NCI-H2081 (cell line): ENCODE measurements at regions not wholly inside any gene's neighbourhood (a gene's known extent, or its start where the extent isn't known, plus 50 kb on each side); places are given as distances from the start of the nearest gene placed in this dataset.
"Not testable (repeated sequence)": the region's sequence is repeated elsewhere in the genome, so short reads cannot be mapped to it uniquely, and the experiment has no call there.

Experiments used
- DNase-seq, 2 experiments: peaks; one replicate each; lab custom pipeline; 2025; lab: John Stamatoyannopoulos, UW

DNA sequence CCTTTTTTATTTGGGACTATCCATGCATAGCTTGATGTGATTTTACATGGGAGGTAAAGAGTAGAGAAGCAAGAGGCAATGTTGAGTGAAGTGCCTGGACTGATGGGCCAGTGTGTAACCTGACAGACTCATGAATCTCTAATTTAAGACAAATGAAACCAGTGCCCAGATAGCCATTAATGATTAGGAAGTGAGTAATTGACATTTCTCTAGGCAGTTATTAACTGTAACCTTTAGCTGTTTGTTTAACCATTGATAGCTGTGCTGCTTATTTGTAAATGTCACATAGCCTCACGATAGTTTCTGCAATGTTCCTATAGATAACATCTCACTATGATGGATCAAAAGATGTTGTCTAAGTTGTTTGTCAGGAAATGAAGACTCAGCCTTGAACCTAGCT, 1047.5 kb upstream of the SPRY2 start:
- no peak for DNase-seq

DNA sequence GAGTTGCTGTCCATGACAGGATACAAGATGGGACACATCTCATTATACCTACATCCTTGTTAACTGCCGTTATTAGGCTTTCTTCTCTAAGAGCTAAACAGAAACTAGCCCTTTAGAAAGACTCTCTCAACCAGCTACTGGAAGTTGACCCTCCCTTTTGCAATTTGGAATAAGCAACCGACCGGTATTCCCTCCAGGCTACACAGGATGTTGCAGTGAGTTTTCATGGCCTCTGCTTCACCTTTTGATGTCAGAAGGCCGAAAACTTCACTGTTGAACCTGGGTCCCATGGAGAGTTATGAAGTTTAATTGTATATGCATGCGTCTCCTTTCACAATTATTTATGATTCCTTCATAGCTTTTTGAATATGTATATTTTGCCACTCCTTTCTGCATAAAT, 1042.5 kb upstream of the SPRY2 start:
- no peak for DNase-seq

DNA sequence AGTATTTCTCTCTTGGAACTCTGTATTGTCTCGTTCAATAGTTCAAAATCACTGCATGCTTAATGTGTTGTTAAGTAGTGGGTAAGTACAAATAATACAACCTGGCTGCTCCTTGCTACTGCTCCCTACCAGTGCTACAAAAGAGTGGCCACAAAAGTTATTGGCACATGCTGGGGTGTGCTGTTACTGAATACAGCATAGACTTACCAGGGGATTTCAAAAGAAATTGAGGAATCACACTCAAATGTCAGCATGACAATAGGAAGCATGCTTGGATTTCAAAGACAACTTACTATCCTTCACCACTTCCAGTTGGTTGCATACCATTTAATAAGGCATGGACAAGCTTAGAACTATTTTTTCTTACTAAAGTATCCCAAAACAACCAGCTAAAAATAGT, 1041.3 kb upstream of the SPRY2 start:
- no peak for DNase-seq

DNA sequence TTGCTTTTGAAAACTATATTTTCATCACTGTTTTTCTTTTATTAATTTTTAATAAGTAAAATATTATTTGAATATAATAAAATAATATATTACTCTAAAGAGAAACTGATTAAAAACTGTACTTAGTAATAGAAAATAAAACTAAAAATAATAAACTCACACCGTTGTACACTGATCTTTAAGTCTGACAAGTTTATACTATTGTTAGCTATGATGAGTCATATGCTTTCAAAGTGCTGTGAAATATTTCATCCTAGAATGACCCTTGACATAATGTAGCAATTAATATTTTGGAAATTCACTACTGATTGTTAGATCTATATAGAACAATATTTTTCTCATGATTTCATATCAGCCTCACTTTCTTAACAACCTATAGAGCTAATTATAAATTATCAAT, 1040.6 kb upstream of the SPRY2 start:
- no peak for DNase-seq

DNA sequence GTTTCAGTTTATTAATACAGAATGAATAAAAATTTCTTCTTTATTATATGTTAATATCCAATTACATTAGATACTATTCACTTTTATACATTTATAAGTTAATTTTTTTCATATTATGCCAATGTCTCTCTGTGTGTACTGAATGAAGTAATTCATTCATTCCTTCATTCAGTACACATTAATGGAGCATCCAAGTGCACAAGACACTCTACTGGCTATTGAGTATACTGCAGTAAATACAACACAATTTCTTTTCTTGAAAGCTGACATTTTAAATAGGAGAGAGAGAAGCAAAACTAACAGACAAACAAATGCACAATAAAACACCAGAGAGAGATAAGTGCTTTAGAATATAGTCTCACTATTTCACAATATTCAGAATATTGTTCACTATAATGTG, 1038.3 kb upstream of the SPRY2 start:
- DNase-seq = no peak

DNA sequence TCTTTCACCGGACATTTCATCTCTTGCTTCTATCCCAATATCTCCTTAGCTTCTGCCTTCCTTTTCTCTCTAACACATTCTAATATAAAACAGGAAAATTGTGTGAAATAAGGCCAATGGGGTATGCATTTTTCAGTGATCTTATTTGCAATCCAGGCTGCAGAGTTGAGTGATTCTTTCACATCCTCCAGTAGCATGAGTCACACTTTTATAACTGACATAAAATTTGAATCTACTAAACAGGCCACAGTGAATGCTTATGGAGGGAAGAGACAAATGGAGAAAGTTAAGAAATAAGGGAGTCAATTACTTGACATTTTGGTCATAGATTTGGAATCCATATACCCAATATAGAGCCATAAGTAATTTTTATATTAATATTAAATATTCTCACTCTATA, 1037.0 kb upstream of the SPRY2 start:
- DNase-seq = no peak

DNA sequence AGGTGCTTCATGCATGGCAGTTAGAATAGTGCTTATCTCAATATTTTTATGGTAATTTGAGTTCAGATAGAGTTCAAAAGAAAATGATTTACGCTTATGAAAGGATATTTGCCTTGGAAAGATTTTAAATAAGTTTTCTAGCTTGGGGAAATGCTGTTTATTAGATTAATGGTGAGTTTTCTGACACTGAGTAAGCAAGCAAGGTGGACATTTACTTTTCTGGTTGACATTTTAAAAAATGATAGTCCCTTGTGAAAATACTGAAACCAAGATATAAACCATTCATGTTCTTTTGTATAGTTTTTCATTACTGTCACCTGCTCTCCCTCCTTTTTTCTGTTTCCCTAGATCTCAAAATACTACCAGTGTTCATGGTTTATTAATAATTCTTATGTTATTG, 1034.8 kb upstream of the SPRY2 start:
- DNase-seq = no peak

DNA sequence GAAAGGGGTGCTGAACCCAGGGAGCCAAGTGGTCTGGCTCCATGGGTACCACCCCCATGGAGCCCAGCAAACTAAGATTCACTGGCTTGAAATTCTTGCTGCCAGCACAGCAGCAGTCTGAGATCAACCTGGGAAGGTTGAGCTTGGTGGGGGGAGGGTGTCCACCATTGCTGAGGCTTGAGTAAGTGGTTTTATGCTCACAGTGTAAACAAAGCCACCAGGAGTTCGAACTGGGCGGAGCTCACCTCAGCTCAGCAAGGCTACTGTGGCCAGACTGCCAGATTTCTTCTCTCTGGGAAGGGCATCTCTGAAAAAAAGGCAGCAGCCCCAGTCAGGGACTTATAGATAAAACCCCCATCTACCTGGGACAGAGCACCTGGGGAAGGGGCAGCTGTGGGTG, 1021.8 kb upstream of the SPRY2 start:
- DNase-seq = not testable (repeated sequence)

DNA sequence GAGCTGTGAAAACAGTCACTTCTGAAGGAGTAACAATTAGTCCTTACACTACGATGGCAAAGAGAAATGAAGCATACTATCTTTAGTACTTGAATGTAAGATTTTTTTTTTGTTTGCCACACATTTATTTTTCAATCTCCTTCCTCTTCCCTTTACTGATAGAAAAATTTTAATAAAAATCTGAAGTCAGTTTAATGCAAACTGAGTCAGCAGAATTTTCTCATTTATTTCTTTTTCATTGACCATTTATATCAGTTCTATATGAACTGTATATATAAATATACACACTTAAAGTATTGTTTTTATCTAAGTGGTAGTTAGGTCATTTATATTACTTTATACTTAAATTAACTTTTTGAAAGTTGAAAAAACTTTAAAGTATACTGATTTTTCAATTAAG, 1009.1 kb upstream of the SPRY2 start:
- DNase-seq = no peak

DNA sequence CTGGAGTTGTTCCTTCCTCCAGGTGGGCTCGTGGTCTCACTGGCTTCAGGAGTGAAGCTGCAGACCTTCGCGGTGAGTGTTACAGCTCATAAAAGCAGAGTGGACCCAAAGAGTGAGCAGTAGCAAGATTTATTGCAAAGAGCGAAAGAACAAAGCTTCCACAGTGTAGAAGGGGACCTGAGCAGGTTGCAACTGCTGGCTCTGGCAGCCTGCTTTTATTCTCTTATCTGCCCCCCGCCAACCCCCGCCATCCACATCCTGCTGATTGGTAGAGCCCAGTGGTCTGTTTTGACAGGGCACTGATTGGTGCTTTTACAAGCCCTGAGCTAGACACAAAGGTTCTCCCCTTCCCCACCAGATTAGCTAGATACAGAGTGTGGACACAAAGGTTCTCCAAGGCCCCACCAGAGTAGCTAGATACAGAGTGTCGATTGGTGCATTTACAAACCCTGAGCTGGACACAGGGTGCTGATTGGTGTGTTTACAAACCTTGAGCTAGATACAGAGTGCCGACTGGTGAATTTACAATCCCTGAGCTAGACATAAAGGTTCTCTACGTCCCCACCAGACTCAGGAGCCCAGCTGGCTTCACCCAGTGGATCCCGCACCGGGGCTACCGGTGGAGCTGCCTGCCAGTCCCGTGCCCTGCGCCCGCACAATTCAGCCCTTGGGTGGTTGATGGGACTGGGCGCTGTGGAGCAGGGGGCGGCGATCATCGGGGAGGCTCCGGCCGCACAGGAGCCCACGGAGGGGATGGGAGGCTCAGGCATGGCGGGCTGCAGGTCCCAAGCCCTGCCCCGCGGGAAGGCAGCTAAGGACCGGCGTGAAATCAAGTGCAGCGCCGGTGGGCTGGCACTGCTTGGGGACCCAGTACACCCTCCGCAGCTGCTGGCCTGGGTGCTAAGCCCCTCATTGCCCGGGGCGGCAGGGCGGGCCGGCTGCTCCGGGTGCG, 999.5 kb upstream of the SPRY2 start:
- not testable (repeated sequence) for DNase-seq

DNA sequence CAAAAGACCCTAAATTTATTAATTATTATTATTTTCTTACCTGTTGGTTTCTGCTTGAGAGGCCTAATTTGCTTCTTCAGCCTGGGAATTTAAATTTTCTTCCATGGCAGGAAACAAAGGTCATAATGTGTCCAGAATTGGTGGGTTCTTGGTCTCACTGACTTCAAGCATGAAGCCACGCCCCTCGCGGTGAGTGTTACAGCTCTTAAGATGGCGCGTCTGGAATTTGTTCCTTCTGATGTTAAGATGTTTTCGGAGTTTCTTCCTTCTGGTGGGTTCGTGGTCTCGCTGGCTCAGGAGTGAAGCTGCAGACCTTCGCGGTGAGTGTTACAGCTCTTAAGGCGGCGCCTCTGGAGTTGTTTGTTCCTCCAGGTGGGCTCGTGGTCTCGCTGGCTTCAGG, 998.7 kb upstream of the SPRY2 start:
- not testable (repeated sequence) for DNase-seq

DNA sequence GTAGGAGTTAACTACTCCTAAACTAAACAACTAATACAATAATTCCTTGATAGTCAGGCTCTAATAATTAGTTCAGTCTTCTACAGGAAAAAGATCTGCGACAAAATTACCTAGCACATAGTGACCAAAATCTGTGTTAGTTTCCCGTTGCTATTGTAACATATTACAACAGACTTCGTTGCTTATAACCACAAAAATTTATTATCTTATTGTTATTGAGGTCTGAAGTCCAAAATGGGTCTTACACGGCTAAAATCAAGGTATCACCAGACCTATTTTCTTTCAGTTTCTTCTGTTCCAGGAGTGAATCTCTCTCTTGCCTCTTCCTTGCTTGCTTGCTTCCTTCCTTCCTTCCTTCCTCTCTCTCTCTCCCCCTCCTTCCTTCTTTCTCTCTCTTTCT, 993.6 kb upstream of the SPRY2 start:
- no peak for DNase-seq

DNA sequence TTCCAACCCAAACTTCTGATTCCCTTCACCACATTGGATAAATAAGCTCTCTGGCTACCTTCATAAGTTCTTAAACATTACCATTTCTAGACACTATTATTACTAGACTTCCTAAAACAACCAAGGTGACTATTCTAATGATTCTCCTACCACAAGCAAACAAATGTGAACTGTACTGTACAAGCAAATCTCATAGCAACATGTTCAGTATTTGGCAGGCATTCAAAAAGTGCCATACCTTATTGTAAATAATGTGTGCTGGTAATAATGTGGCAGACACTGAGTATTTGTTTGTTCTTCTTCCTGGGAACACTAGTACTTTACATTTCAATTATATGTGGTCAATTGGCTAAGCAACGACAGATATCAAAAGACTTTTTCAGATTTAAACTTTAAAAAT, 986.0 kb upstream of the SPRY2 start:
- peak; percentile 50 to 84 for DNase-seq

DNA sequence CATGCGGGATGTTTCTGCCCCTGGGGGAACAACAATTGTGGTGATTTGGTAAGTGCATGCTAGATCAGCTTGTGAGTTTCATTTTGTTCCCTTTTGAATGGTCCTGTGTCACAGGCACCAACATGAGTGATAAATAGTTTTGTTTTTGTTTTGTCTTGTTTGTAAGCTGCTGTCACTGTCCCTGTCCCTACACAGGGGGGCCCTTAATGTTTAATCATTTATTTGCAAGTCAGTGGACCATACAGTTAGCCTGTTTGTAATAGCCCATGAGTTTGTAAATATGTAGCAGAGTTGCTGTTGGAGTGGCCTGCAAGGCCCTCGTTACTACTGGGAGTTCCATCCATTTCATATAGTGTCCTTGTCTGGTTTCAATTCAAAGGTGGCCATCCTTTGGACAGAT, 979.6 kb upstream of the SPRY2 start:
- DNase-seq = no peak

DNA sequence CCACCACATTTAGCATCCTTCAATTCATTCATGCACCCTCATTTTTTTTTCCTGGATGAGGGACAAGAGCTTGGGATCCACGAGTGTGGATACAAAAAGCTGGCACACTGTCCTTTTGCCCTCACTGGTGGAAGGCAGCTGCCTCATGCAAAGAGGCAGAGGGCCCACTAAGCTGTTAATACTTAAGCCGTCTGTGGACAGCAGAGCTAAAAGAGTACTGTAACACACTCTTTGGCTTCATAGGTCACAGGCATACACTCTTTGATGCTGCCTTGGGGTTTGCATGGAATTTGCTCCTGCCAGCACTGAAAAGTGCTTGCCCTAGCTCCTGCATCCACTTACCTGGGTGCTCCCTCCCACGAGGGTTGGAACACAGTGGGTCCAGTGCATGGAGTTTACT, 978.4 kb upstream of the SPRY2 start:
- DNase-seq = no peak

DNA sequence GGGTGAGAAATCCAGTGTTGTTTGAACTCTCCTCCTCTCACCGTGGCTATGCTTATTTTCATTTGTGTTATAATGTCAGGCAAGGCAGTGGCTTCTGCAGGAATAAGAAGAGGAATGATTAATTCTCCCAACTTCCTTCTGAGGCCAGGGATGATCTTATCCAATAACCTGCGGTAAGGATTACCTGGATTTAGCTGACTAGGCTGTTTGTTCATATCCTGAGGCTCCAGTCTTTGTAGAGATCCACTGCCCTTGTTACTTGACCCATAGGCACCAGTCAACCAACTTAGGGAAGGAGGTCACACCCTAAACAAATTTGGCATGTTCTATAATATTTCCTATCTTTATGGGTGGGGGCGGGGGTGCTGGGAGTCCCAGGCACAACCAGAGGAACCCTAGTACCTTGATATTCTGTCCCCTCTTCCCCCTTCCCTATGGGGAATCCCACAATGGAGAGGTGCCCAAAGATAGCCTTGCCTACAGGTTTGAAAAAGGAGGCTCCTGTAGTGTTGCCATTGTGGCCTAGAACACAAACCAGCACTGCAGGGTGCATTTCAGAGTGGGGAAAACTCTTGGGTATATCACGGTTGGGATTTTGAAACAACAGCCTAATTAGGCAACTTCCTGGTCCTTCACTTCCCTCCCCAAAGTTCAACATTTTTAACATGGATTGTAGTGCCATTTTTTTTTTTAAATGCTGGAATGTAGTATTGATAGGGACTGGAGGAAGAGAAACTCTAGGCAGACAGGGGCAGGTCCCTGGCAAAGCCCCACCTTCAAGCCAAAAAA, 977.5 kb upstream of the SPRY2 start:
- DNase-seq = no peak

DNA sequence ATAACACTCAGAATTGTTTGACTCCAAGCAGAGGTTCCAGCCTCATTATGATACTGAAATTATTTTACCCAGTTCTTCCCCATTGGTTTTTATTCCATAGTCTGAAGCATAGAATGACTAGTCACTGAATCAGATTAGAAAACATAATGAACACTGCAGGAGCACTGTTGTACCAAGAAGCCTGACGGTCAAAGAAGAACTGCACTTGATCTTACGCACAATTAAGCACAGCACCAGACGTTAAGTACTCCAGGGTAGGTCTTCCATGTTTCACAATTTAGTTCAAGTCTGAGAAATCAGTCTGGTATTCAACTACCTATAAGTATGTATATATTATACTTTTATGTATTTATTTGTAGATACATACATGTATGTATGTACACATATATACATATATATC, 973.5 kb upstream of the SPRY2 start:
- no peak for DNase-seq

DNA sequence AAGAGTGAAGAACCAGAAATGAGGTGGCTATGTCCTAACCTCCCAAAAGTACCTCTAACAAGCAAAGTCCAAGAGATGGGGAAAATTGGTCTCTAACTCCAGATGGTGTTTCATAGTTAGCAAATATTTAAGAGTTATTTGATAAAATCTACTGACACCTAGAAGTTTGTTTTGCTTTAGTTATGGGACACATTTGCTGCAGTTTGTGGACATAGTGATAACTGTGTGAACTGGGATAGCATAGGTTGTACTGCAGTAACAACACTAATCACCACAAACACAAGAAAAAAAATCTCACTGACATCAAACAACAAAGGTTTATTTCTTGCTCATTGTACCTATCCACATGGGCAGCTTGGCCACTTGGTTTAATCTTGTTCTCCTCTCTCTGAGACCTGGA, 965.0 kb upstream of the SPRY2 start:
- no peak for DNase-seq

DNA sequence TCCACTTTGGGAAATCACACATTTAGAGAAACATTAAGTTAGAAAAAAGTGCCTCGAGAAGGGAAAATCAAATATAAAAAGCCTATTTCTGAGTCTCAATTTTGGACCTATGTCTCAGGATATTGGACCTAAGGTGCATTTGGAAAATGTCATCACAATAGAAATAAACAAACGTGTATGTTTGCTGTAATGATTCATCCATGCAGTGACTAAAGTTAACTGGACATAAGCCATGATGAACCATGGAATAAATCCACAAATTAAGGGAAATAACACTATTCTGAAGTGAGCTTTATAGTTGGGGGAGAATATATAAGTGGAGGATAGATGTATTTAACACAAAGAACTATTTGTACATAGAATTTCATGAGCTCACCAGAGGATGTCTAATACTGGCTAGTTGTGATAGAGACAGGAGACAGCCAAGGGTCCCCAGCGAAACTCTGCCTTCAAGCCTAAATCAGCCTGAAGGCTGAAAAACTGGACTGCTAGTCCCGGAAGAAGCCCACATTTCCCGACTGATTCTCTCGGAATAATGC, 963.3 kb upstream of the SPRY2 start:
- DNase-seq = no peak

DNA sequence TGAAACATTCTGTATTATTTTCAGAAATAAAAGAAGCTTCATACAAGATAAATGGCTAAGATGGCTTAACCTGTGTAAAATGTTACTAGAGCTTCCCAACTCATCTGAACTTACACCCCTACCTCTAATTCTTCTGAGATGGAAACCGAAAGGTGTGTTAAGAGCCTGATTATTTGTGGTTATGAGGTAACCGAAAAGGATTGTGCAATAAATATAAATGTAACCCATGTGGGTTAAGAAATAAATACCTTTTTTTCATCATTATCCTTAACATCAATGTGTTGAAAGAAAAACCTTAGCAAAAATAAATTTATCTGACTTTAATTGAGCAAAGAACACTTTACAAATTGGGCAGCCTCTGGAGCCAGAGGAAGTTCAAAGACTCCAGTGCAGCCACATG, 961.8 kb upstream of the SPRY2 start:
- no peak for DNase-seq

DNA sequence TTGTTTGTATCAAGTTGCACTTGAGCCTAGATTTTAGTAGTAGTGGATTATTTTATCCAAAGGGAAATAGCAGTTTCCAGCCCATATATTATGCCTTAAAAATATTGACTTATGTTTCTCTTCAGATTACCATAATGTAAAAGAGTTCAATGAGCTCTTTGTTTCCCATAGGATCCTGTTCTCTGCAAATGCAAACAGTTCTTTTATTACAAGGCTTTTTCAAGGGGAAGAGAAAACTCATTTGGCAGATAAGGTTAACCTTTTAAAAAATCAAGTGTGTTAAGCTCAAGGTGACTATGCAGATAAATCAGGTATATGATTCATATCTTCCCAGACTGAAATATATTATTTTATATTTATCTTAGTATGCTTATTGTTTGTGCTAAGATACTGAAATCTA, 961.2 kb upstream of the SPRY2 start:
- no peak for DNase-seq

DNA sequence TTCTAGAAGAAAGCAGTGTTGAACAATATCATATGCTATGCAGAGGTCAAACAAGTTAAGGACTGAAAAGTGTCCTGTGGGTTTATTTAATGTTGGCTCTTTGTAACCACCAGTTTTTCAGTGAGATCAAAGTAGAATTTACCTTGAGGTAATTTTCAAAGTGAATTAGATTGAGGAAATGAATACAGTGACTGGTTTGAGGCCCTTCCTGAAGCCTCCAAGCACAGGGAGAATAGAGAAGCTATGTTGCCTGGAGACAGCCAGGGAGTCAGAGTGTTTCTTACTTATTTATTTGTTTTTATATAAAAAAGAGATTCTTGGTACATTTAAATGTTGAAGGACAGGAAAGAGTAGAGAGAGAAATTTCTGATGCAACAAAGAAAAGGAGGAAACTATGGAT, 954.3 kb upstream of the SPRY2 start:
- no peak for DNase-seq

DNA sequence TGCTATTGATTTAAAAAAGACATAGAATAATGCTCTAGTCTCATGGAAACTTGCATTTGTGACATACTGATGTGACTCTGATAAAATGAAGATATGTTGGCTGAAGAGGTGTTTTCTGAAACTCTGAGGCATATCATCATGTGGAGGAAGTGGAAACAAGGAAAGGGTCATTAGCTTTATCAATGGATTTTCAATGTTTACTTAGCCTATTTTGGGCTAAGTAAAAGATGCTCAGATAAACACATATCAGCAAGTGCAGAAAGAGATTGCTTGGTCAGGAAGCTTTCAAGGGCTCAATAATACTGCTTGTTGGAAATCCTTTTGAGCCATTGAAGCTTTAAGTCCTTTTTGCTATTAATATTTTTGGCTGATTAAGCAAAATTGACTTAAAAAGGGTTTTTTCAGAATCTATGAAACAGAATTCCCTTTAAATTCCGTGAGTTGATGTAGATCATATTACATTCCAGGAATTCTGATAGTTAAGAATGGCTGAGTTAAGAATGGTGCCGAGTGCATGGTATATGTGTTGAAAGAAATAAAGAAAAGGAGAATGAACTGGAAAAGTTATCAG, 952.8 kb upstream of the SPRY2 start:
- no peak for DNase-seq
